ENCODE measurements at regions not wholly inside any gene's neighbourhood (a gene's known extent, or its start where the extent isn't known, plus 50 kb on each side); places are given as distances from the start of the nearest gene placed in this dataset.

- no peaks in the 10 kb centered on the region for H3K36me3 ChIP-seq (ENCODE audit: control insufficient read depth, insufficient read depth, low read length)
- no peak for DNase-seq
- Mint-ChIP-seq H3K27ac (ENCODE audit: unreplicated experiment) (no peak overlapping the region), H3K27me3 (ENCODE audit: insufficient read depth, unreplicated experiment) (no peaks in the 10 kb centered on the region), H3K9me3 (ENCODE audit: unreplicated experiment) (no peaks in the 10 kb centered on the region), H3K36me3 (ENCODE audit: insufficient read depth, unreplicated experiment) (no peaks in the 10 kb centered on the region), H3K4me1 (ENCODE audit: low read depth, unreplicated experiment) (peaks cover 8% of the 10 kb centered on the region), H3K4me3 (ENCODE audit: unreplicated experiment) (no peak overlapping the region)
- no peaks in the 10 kb centered on the region for H3K27me3 ChIP-seq (replicated peaks; ENCODE audit: control insufficient read depth, insufficient read depth, low read length)
- H3K4me1 ChIP-seq = no peaks in the 10 kb centered on the region
- H3K9me3 ChIP-seq = no peaks in the 10 kb centered on the region
- H3K4me3 ChIP-seq (ENCODE audit: low read depth, low read length) = no peak overlapping the region
- intact Hi-C loops (cut with micrococcal nuclease; ENCODE audit: unreplicated experiment) = no loop called here
- TF ChIP-seq CTCF (IDR thresholded peaks at IDR 0.05; ENCODE audit: insufficient read depth in 1 of 2, low read depth in 1 of 2, low read length in 1 of 2, severe bottlenecking in 1 of 2, unreplicated experiment in 1 of 2) = no peak
- POLR2A ChIA-PET = no interaction called here
- CTCF ChIA-PET = no interaction called here
- no TSS peak for BruUV-seq (replicated peaks)
Observed at GRCh38 chr6:168226902-168227318, 92.7 kb downstream of the DACT2 start.

- BruUV-seq (replicated peaks) = no TSS peak
- no peaks in the 10 kb centered on the region; the same call in 1 of the 2 replicates for H3K27me3 ChIP-seq (replicated peaks; ENCODE audit: control insufficient read depth, insufficient read depth, low read length)
- H3K4me3 Mint-ChIP-seq (ENCODE audit: unreplicated experiment) = no peak overlapping the region
- no peaks in the 10 kb centered on the region for H3K9me3 Mint-ChIP-seq (ENCODE audit: unreplicated experiment)
- H3K27me3 Mint-ChIP-seq (ENCODE audit: insufficient read depth, unreplicated experiment) = no peaks in the 10 kb centered on the region
- H3K4me1 Mint-ChIP-seq (ENCODE audit: low read depth, unreplicated experiment) = peaks cover 6% of the 10 kb centered on the region
- TF ChIP-seq CTCF (IDR thresholded peaks at IDR 0.05; ENCODE audit: insufficient read depth in 1 of 2, low read depth in 1 of 2, low read length in 1 of 2, severe bottlenecking in 1 of 2, unreplicated experiment in 1 of 2) = no peak
- H3K36me3 ChIP-seq (ENCODE audit: control insufficient read depth, insufficient read depth, low read length) = no peaks in the 10 kb centered on the region
- no peak overlapping the region for H3K4me3 ChIP-seq (ENCODE audit: low read depth, low read length)
- no peaks in the 10 kb centered on the region for H3K4me1 ChIP-seq
- H3K9me3 ChIP-seq = no peaks in the 10 kb centered on the region
- intact Hi-C loops (cut with micrococcal nuclease; ENCODE audit: unreplicated experiment) = no loop called here
- H3K27ac Mint-ChIP-seq (ENCODE audit: unreplicated experiment) = no peak overlapping the region
- H3K36me3 Mint-ChIP-seq (ENCODE audit: insufficient read depth, unreplicated experiment) = no peaks in the 10 kb centered on the region
- ChIA-PET POLR2A (no interaction called here), CTCF (no interaction called here)
- no peak for DNase-seq
Observed at GRCh38 chr6:168226061-168226752, 93.4 kb downstream of the DACT2 start.

GRCh38 chr6:168225471-168225911, 94.1 kb downstream of the DACT2 start:
- CTCF ChIA-PET = no interaction called here
- Mint-ChIP-seq H3K27ac (ENCODE audit: unreplicated experiment) (no peak overlapping the region), H3K36me3 (ENCODE audit: insufficient read depth, unreplicated experiment) (no peaks in the 10 kb centered on the region), H3K9me3 (ENCODE audit: unreplicated experiment) (no peaks in the 10 kb centered on the region), H3K4me3 (ENCODE audit: unreplicated experiment) (no peak overlapping the region), H3K27me3 (ENCODE audit: insufficient read depth, unreplicated experiment) (no peaks in the 10 kb centered on the region), H3K4me1 (ENCODE audit: low read depth, unreplicated experiment) (peaks cover 6% of the 10 kb centered on the region)
- no peak for DNase-seq
- BruUV-seq (replicated peaks) = no TSS peak
- no peaks in the 10 kb centered on the region for H3K36me3 ChIP-seq (ENCODE audit: control insufficient read depth, insufficient read depth, low read length)
- no peak overlapping the region for H3K4me3 ChIP-seq (ENCODE audit: low read depth, low read length)
- H3K4me1 ChIP-seq = no peaks in the 10 kb centered on the region
- TF ChIP-seq CTCF (IDR thresholded peaks at IDR 0.05; ENCODE audit: insufficient read depth in 1 of 2, low read depth in 1 of 2, low read length in 1 of 2, severe bottlenecking in 1 of 2, unreplicated experiment in 1 of 2) = no peak
- POLR2A ChIA-PET = no interaction called here
- H3K9me3 ChIP-seq = no peaks in the 10 kb centered on the region
- intact Hi-C loops (cut with micrococcal nuclease; ENCODE audit: unreplicated experiment) = no loop called here
- H3K27me3 ChIP-seq (replicated peaks; ENCODE audit: control insufficient read depth, insufficient read depth, low read length) = no peaks in the 10 kb centered on the region; the same call in 1 of the 2 replicates

All from Caco-2 (cell line).